ENCODE measurements at regions not wholly inside any gene's neighbourhood (a gene's known extent, or its start where the extent isn't known, plus 50 kb on each side); places are given as distances from the start of the nearest gene placed in this dataset.

GRCh38 chr12:123040106-123040505 is 59.6 kb downstream of the ARL6IP4 start:
- no peak for DNase-seq

- no peak for DNase-seq
Observed at GRCh38 chr12:123038966-123039365, 58.5 kb downstream of the ARL6IP4 start.

- no peak for DNase-seq
Observed at GRCh38 chr12:123038486-123038885, 58.0 kb downstream of the ARL6IP4 start.

- no peak for DNase-seq
Observed at GRCh38 chr12:123037791-123038190, 57.3 kb downstream of the ARL6IP4 start.

GRCh38 chr12:123036466-123037285 is 56.2 kb downstream of the ARL6IP4 start:
- DNase-seq: no peak

- no peak for DNase-seq
Observed at GRCh38 chr12:123035841-123036240, 55.4 kb downstream of the ARL6IP4 start.

GRCh38 chr12:123034865-123035264 is 54.4 kb downstream of the ARL6IP4 start:
- no peak for DNase-seq

- DNase-seq: peak in 1 of 2 experiments; percentile 32
Observed at GRCh38 chr12:123034022-123034541, 53.6 kb downstream of the ARL6IP4 start.

- no peak for DNase-seq
Observed at GRCh38 chr12:123033392-123034021, 53.0 kb downstream of the ARL6IP4 start.

GRCh38 chr12:123032736-123033391 is 52.4 kb downstream of the ARL6IP4 start:
- no peak for DNase-seq

Measured in activated T-cell treated with anti-CD3 and anti-CD28 coated beads, Interleukin-2, amount 50 U/mL, for 48 hours (primary cell).